ENCODE measurements at regions not wholly inside any gene's neighbourhood (a gene's known extent, or its start where the extent isn't known, plus 50 kb on each side); places are given as distances from the start of the nearest gene placed in this dataset.
A peak's percentile ranks its signal among the peaks of the same experiment; 100 is the strongest.
"Not testable (repeated sequence)": the region's sequence is repeated elsewhere in the genome, so short reads cannot be mapped to it uniquely, and the experiment has no call there.

GRCh38 chr1:206380791-206381610 is 89.3 kb upstream of the IKBKE start:
- H3K36me3 ChIP-seq (replicated peaks in 1 of 2; ENCODE audit: control insufficient read depth in 1 of 2, insufficient read depth in 2 of 2, low read length in 2 of 2); H3K27ac ChIP-seq (ENCODE audit: extremely low read length, insufficient read depth, low read length); H2AFZ ChIP-seq (ENCODE audit: low read length); H3K79me2 ChIP-seq (ENCODE audit: insufficient read depth, low read length); H3K9ac ChIP-seq (ENCODE audit: insufficient read depth, low read depth, low read length); H3K4me1 ChIP-seq (ENCODE audit: insufficient read depth, low read length); H3K9me3 ChIP-seq (ENCODE audit: low read length); DNase-seq (ENCODE audit: low spot score); intact Hi-C loops (cut with micrococcal nuclease; ENCODE audit: unreplicated experiment); BruUV-seq (replicated peaks); H3K4me2 ChIP-seq (ENCODE audit: low read depth, low read length); H4K20me1 ChIP-seq (ENCODE audit: insufficient read depth, low read length); in situ Hi-C loops (cut with HindIII; ENCODE audit: extremely low pct_ligation_motif_present, low pct_unique_long_range_greater_than_20kb); H3K27me3 ChIP-seq (ENCODE audit: control insufficient read depth in 1 of 2, insufficient read depth in 2 of 2, low read length in 2 of 2); FAIRE-seq; CTCF ChIA-PET (ENCODE audit: low intra/inter-chr PET ratio, low total read pairs); H3K4me3 ChIP-seq (replicated peaks in 1 of 3; ENCODE audit: insufficient read depth in 1 of 3, low read depth in 2 of 3, low read length in 3 of 3); POLR2A ChIA-PET: not testable (repeated sequence)
- WGBS (ENCODE audit: low lambda C conversion rate): 100% methylated on average over 1 of the region's 7 CpGs
- peak; percentile 59; the same call in 2 of the 3 replicates for ATAC-seq

- WGBS (ENCODE audit: low lambda C conversion rate): 96% methylated on average over 3 of the region's 11 CpGs
- POLR2A ChIA-PET; H4K20me1 ChIP-seq (ENCODE audit: insufficient read depth, low read length); H3K9ac ChIP-seq (ENCODE audit: insufficient read depth, low read depth, low read length); H3K27ac ChIP-seq (ENCODE audit: extremely low read length, insufficient read depth, low read length); FAIRE-seq; H3K27me3 ChIP-seq (ENCODE audit: control insufficient read depth in 1 of 2, insufficient read depth in 2 of 2, low read length in 2 of 2); H3K9me3 ChIP-seq (ENCODE audit: low read length); BruUV-seq (replicated peaks); H3K79me2 ChIP-seq (ENCODE audit: insufficient read depth, low read length); intact Hi-C loops (cut with micrococcal nuclease; ENCODE audit: unreplicated experiment); in situ Hi-C loops (cut with HindIII; ENCODE audit: extremely low pct_ligation_motif_present, low pct_unique_long_range_greater_than_20kb); H3K36me3 ChIP-seq (replicated peaks in 1 of 2; ENCODE audit: control insufficient read depth in 1 of 2, insufficient read depth in 2 of 2, low read length in 2 of 2); H3K4me3 ChIP-seq (replicated peaks in 1 of 3; ENCODE audit: insufficient read depth in 1 of 3, low read depth in 2 of 3, low read length in 3 of 3); H3K4me1 ChIP-seq (ENCODE audit: insufficient read depth, low read length); CTCF ChIA-PET (ENCODE audit: low intra/inter-chr PET ratio, low total read pairs); H2AFZ ChIP-seq (ENCODE audit: low read length); H3K4me2 ChIP-seq (ENCODE audit: low read depth, low read length): not testable (repeated sequence)
- DNase-seq (ENCODE audit: low spot score) (peak; percentile 9), ATAC-seq (peak; percentile 71)
Observed at GRCh38 chr1:206384029-206384807, 86.1 kb upstream of the IKBKE start.

GRCh38 chr1:206384891-206385290 is 85.4 kb upstream of the IKBKE start:
- FAIRE-seq; H3K79me2 ChIP-seq (ENCODE audit: insufficient read depth, low read length); POLR2A ChIA-PET; H3K4me2 ChIP-seq (ENCODE audit: low read depth, low read length); H3K9me3 ChIP-seq (ENCODE audit: low read length); H3K4me3 ChIP-seq (replicated peaks in 1 of 3; ENCODE audit: insufficient read depth in 1 of 3, low read depth in 2 of 3, low read length in 3 of 3); BruUV-seq (replicated peaks); in situ Hi-C loops (cut with HindIII; ENCODE audit: extremely low pct_ligation_motif_present, low pct_unique_long_range_greater_than_20kb); intact Hi-C loops (cut with micrococcal nuclease; ENCODE audit: unreplicated experiment); H3K27me3 ChIP-seq (ENCODE audit: control insufficient read depth in 1 of 2, insufficient read depth in 2 of 2, low read length in 2 of 2); H3K27ac ChIP-seq (ENCODE audit: extremely low read length, insufficient read depth, low read length); CTCF ChIA-PET (ENCODE audit: low intra/inter-chr PET ratio, low total read pairs); H4K20me1 ChIP-seq (ENCODE audit: insufficient read depth, low read length); DNase-seq (ENCODE audit: low spot score); H3K36me3 ChIP-seq (replicated peaks in 1 of 2; ENCODE audit: control insufficient read depth in 1 of 2, insufficient read depth in 2 of 2, low read length in 2 of 2); H3K4me1 ChIP-seq (ENCODE audit: insufficient read depth, low read length); H3K9ac ChIP-seq (ENCODE audit: insufficient read depth, low read depth, low read length); ATAC-seq; H2AFZ ChIP-seq (ENCODE audit: low read length): not testable (repeated sequence)
- 100% methylated on average over 1 of the region's 1 CpG for WGBS (ENCODE audit: low lambda C conversion rate)

- DNase-seq (ENCODE audit: low spot score); H3K9ac ChIP-seq (ENCODE audit: insufficient read depth, low read depth, low read length); ATAC-seq; POLR2A ChIA-PET; CTCF ChIA-PET (ENCODE audit: low intra/inter-chr PET ratio, low total read pairs); H3K79me2 ChIP-seq (ENCODE audit: insufficient read depth, low read length); H3K27me3 ChIP-seq (ENCODE audit: control insufficient read depth in 1 of 2, insufficient read depth in 2 of 2, low read length in 2 of 2); BruUV-seq (replicated peaks); H2AFZ ChIP-seq (ENCODE audit: low read length); H3K9me3 ChIP-seq (ENCODE audit: low read length); H3K4me2 ChIP-seq (ENCODE audit: low read depth, low read length); H3K27ac ChIP-seq (ENCODE audit: extremely low read length, insufficient read depth, low read length); H3K36me3 ChIP-seq (replicated peaks in 1 of 2; ENCODE audit: control insufficient read depth in 1 of 2, insufficient read depth in 2 of 2, low read length in 2 of 2); in situ Hi-C loops (cut with HindIII; ENCODE audit: extremely low pct_ligation_motif_present, low pct_unique_long_range_greater_than_20kb); H3K4me3 ChIP-seq (replicated peaks in 1 of 3; ENCODE audit: insufficient read depth in 1 of 3, low read depth in 2 of 3, low read length in 3 of 3); intact Hi-C loops (cut with micrococcal nuclease; ENCODE audit: unreplicated experiment); H4K20me1 ChIP-seq (ENCODE audit: insufficient read depth, low read length); H3K4me1 ChIP-seq (ENCODE audit: insufficient read depth, low read length); FAIRE-seq: not testable (repeated sequence)
- no CpG with 5 or more reads among the region's 5 CpGs for WGBS (ENCODE audit: low lambda C conversion rate)
Observed at GRCh38 chr1:206387631-206388030, 82.6 kb upstream of the IKBKE start.

All from HepG2 (cell line).